H1 (cell line): ENCODE measurements at regions not wholly inside any gene's neighbourhood (a gene's known extent, or its start where the extent isn't known, plus 50 kb on each side); places are given as distances from the start of the nearest gene placed in this dataset.

ENCODE experiments used
- CTCF ChIA-PET: fragments of 300-600 bp; sonication (Branson Sonifier 250); formaldehyde crosslinking; loops from one replicate; lab custom pipeline; 2021; ENCODE audit not compliant: partially characterized antibody; lab: Charles Lee
- POLR2A ChIA-PET: fragments of 300-600 bp; sonication (Branson Sonifier 250); formaldehyde crosslinking; loops from one replicate; lab custom pipeline; 2021; ENCODE audit warnings: inconsistent platforms; ENCODE audit not compliant: partially characterized antibody; lab: Charles Lee
- DNase-seq, 2 experiments: peaks; one replicate each; pipeline versions ENCODE4 v3.0.0 to v3.0.0-alpha.2; 2010 to 2022; ENCODE audit warnings: low spot score in 2 of 2, low read depth in 1 of 2, mixed read lengths in 1 of 2
- FAIRE-seq: peaks from 2 replicates; lab custom pipeline; 2011; peaks lifted over from hg19 to GRCh38; lab: Jason Lieb, UNC
- H2AFZ ChIP-seq: 2 replicates; pipeline ENCODE4 v1.8.1; 2012; ENCODE audit warnings: low read length, inconsistent platforms
- H2AK5ac ChIP-seq: 2 replicates; pipeline ENCODE4 v1.6.1; 2013; ENCODE audit warnings: low read depth, low read length
- H2BK120ac ChIP-seq: replicated peaks from 2 replicates; pipeline ENCODE3; 2013; ENCODE audit warnings: low read depth, low read length, inconsistent platforms
- H2BK12ac ChIP-seq: 2 replicates; pipeline ENCODE4 v1.6.1; 2013; ENCODE audit warnings: low read depth, low read length
- H2BK15ac ChIP-seq: 2 replicates; pipeline ENCODE4 v1.6.1; 2013; ENCODE audit warnings: low read length
- H2BK20ac ChIP-seq: 2 replicates; pipeline ENCODE4 v1.6.1; 2013; ENCODE audit warnings: low read length
- H2BK5ac ChIP-seq: 2 replicates; pipeline ENCODE4 v1.6.1; 2013; ENCODE audit warnings: low read depth, low read length
- H3K14ac ChIP-seq: 2 replicates; pipeline ENCODE4 v1.6.1; 2013; ENCODE audit warnings: inconsistent platforms; ENCODE audit not compliant: insufficient read length
- H3K18ac ChIP-seq: 2 replicates; pipeline ENCODE4 v1.6.1; 2013; ENCODE audit warnings: low read length; ENCODE audit errors: extremely low read depth
- H3K23ac ChIP-seq: 2 replicates; pipeline ENCODE4 v1.6.1; 2013; ENCODE audit warnings: inconsistent platforms; ENCODE audit not compliant: insufficient read length
- H3K23me2 ChIP-seq: 2 replicates; pipeline ENCODE4 v1.6.1; 2013; ENCODE audit warnings: low read depth, low read length
- H3K27ac ChIP-seq: 2 replicates; pipeline ENCODE4 v1.6.1; 2011; ENCODE audit warnings: low read depth, low read length, inconsistent platforms
- H3K27me3 ChIP-seq, 4 experiments: replicated peaks in 1 of 4; 1 replicate in 1 of 4; 2 replicates in 3 of 4; pipeline versions ENCODE4 v1.6.1 to v1.8.1; 2011 to 2013; ENCODE audit warnings: low read length in 3 of 4, mild to moderate bottlenecking in 3 of 4, inconsistent platforms in 2 of 4, mixed read lengths in 2 of 4, moderate library complexity in 1 of 4; ENCODE audit not compliant: control insufficient read depth in 3 of 4, insufficient read depth in 3 of 4; ENCODE audit errors: extremely low read depth in 1 of 4
- H3K36me3 ChIP-seq, 4 experiments: 2 replicates each; pipeline versions ENCODE4 v1.6.1 to v1.8.1; 2011 to 2013; ENCODE audit warnings: mild to moderate bottlenecking in 4 of 4, low read length in 3 of 4, moderate library complexity in 2 of 4, control low read depth in 1 of 4, inconsistent platforms in 1 of 4; ENCODE audit not compliant: insufficient read depth in 4 of 4, control insufficient read depth in 2 of 4
- H3K4ac ChIP-seq: replicated peaks from 2 replicates; pipeline ENCODE3; 2013; ENCODE audit warnings: low read length, low read depth, mixed read lengths, inconsistent platforms; ENCODE audit not compliant: insufficient read length
- H3K4me1 ChIP-seq, 4 experiments: replicated peaks in 1 of 4; 1 replicate in 1 of 4; 2 replicates in 3 of 4; pipeline versions ENCODE4 v1.6.1 to v1.8.1; 2011 to 2013; ENCODE audit warnings: low read length in 3 of 4, inconsistent platforms in 2 of 4, mixed read lengths in 1 of 4; ENCODE audit not compliant: insufficient read depth in 4 of 4, control insufficient read depth in 3 of 4
- H3K4me2 ChIP-seq, 2 experiments: 2 replicates each; pipeline versions ENCODE4 v1.6.1 to v1.8.1; 2011 to 2013; ENCODE audit warnings: low read depth in 2 of 2, low read length in 2 of 2, control low read depth in 1 of 2, inconsistent platforms in 1 of 2, mild to moderate bottlenecking in 1 of 2; ENCODE audit not compliant: insufficient read depth in 1 of 2
- H3K4me3 ChIP-seq, 4 experiments: fragments of 200-600, 300-600 bp in 1 of 4; sonication (generic), shearing (Covaris generic), sonication (Bioruptor Twin) in 1 of 4; 2 replicates each; pipeline versions ENCODE4 v1.5.1 to v1.8.1; 2011 to 2016; ENCODE audit warnings: low read length in 4 of 4, low read depth in 3 of 4, control low read depth in 2 of 4, inconsistent platforms in 2 of 4, mild to moderate bottlenecking in 2 of 4, mixed read lengths in 1 of 4, moderate library complexity in 1 of 4; ENCODE audit not compliant: insufficient read depth in 2 of 4; ENCODE audit errors: extremely low read depth in 1 of 4
- H3K56ac ChIP-seq: replicated peaks from 2 replicates; pipeline ENCODE3; 2013; ENCODE audit warnings: low read depth, mild to moderate bottlenecking, mixed read lengths, low read length, inconsistent platforms; ENCODE audit not compliant: insufficient read length
- H3K79me1 ChIP-seq: 2 replicates; pipeline ENCODE4 v1.6.1; 2013; ENCODE audit warnings: low read depth, low read length, control low read depth
- H3K79me2 ChIP-seq, 2 experiments: 2 replicates each; pipeline versions ENCODE4 v1.6.1 to v1.8.1; 2012 to 2013; ENCODE audit warnings: low read length in 2 of 2, mild to moderate bottlenecking in 2 of 2, inconsistent platforms in 1 of 2; ENCODE audit not compliant: insufficient read depth in 2 of 2, control insufficient read depth in 1 of 2
- H3K9ac ChIP-seq, 4 experiments: replicated peaks in 1 of 4; 1 replicate in 1 of 4; 2 replicates in 3 of 4; pipeline versions ENCODE4 v1.6.1 to v1.8.1; 2011 to 2013; ENCODE audit warnings: low read depth in 3 of 4, low read length in 3 of 4, control low read depth in 2 of 4, mild to moderate bottlenecking in 2 of 4, moderate library complexity in 2 of 4, inconsistent platforms in 1 of 4; ENCODE audit errors: extremely low read depth in 1 of 4
- H3K9me3 ChIP-seq, 2 experiments: 2 replicates each; pipeline versions ENCODE4 v1.6.1 to v1.8.1; 2012 to 2013; ENCODE audit warnings: mild to moderate bottlenecking in 2 of 2, moderate library complexity in 2 of 2, control low read depth in 1 of 2, inconsistent platforms in 1 of 2, low read depth in 1 of 2, low read length in 1 of 2, mixed read lengths in 1 of 2; ENCODE audit not compliant: insufficient read depth in 2 of 2
- H4K20me1 ChIP-seq, 2 experiments: replicated peaks in 1 of 2; 2 replicates each; pipeline versions ENCODE3 to v1.8.1; 2011 to 2013; ENCODE audit warnings: inconsistent platforms in 2 of 2, low read length in 2 of 2, mild to moderate bottlenecking in 1 of 2; ENCODE audit not compliant: insufficient read depth in 2 of 2, control insufficient read depth in 1 of 2
- H4K5ac ChIP-seq: 2 replicates; pipeline ENCODE4 v1.6.1; 2013; ENCODE audit warnings: low read length, low read depth, mixed read lengths, inconsistent platforms; ENCODE audit not compliant: insufficient read length
- H4K8ac ChIP-seq: 2 replicates; pipeline ENCODE4 v1.8.0; 2013; ENCODE audit warnings: mild to moderate bottlenecking, moderate library complexity, low read length, inconsistent platforms; ENCODE audit not compliant: insufficient read depth; ENCODE audit errors: extremely low read depth
- H4K91ac ChIP-seq: replicated peaks from 2 replicates; pipeline ENCODE3; 2013; ENCODE audit warnings: low read length, mixed read lengths, inconsistent platforms; ENCODE audit not compliant: insufficient read length
- CBX8 ChIP-seq: fragments of 300-800, 300-1000 bp; sonication (generic); IDR thresholded peaks from 2 replicates; pipeline ENCODE4 v1.7.1; 2016; ENCODE audit warnings: low read depth, low read length, borderline replicate concordance
- MAFK ChIP-seq: IDR thresholded peaks from 2 replicates; pipeline ENCODE4 v1.6.1; 2012; ENCODE audit warnings: low read depth, mild to moderate bottlenecking, improper control_type of control experiment, low read length
- WGBS, 2 experiments: shearing (Covaris generic) in 1 of 2; methylation state at CpG; one replicate each; pipeline versions ENCODE4 v1.1.6 to v1.1.7; 2013 to 2015; ENCODE audit warnings: low lambda C conversion rate in 2 of 2, mixed read lengths in 2 of 2, inconsistent platforms in 1 of 2, low coverage in 1 of 2, missing lambda C conversion rate in 1 of 2; ENCODE audit not compliant: insufficient replicate concordance in 2 of 2, insufficient coverage in 1 of 2, insufficient read length in 1 of 2; ENCODE audit errors: extremely low coverage in 1 of 2, missing lambda C conversion rate in 1 of 2; 5-methylcytosine and 5-hydroxymethylcytosine counted together

- CTCF ChIA-PET: no interaction called here
- no peak overlapping the region for H4K8ac ChIP-seq
- no peak overlapping the region for H3K4me3 ChIP-seq
- no peaks in the 10 kb centered on the region for H4K20me1 ChIP-seq
- no peak overlapping the region for H3K9ac ChIP-seq
- peaks cover 0 to 3% (median under 1%) of the 10 kb centered on the region in 4 experiments; a peak in 2 of 7 replicates for H3K4me1 ChIP-seq
- no peak overlapping the region for H3K27ac ChIP-seq
- H2AK5ac ChIP-seq: no peak overlapping the region
- H4K5ac ChIP-seq: no peak overlapping the region
- peak; percentile 27; the same call in 1 of the 2 replicates for TF ChIP-seq MAFK
- no peak for TF ChIP-seq CBX8
- H3K79me1 ChIP-seq: no peaks in the 10 kb centered on the region
- H3K79me2 ChIP-seq: no peaks in the 10 kb centered on the region
- H3K4ac ChIP-seq: no peak overlapping the region
- H2BK5ac ChIP-seq: no peak overlapping the region
- H2BK12ac ChIP-seq: no peak overlapping the region
- POLR2A ChIA-PET: no interaction called here
- DNase-seq: no peak
- H2AFZ ChIP-seq: no peak overlapping the region
- no peaks in the 10 kb centered on the region for H3K36me3 ChIP-seq
- WGBS, 2 experiments: 88% methylated on average over 11 of the region's 11 CpGs; no CpG with 5 or more reads in 1 of the 2 experiments
- no peak for FAIRE-seq
- H2BK15ac ChIP-seq: no peak overlapping the region
- H3K23me2 ChIP-seq: no peaks in the 10 kb centered on the region
- H3K9me3 ChIP-seq: no peaks in the 10 kb centered on the region
- H4K91ac ChIP-seq: no peak overlapping the region
- H3K56ac ChIP-seq: no peak overlapping the region
- H3K4me2 ChIP-seq: no peak overlapping the region
- no peak overlapping the region for H3K18ac ChIP-seq
- H3K23ac ChIP-seq: no peak overlapping the region
- no peak overlapping the region for H3K14ac ChIP-seq
- H2BK120ac ChIP-seq: no peak overlapping the region
- H2BK20ac ChIP-seq: no peak overlapping the region
- H3K27me3 ChIP-seq: no peaks in the 10 kb centered on the region; a peak in 1 of 7 replicates
These were observed 353.8 kb downstream of the NFIB start for GRCh38 chr9:13960011-13960765.
